GM23248 (cell line): ENCODE measurements at regions not wholly inside any gene's neighbourhood (a gene's known extent, or its start where the extent isn't known, plus 50 kb on each side); places are given as distances from the start of the nearest gene placed in this dataset.

Experiments
- EZH2 ChIP-seq: fragments of 200-600 bp; sonication (generic); IDR thresholded peaks from 2 replicates; pipeline ENCODE4 v1.6.1; 2018; ENCODE audit warnings: antibody characterized with exemption, mild to moderate bottlenecking; ENCODE audit not compliant: insufficient read depth, poor library complexity, severe bottlenecking
- EZH2phosphoT487 ChIP-seq: fragments of 200-600 bp; sonication (generic); IDR thresholded peaks from 2 replicates; pipeline ENCODE4 v1.6.1; 2018; ENCODE audit warnings: antibody characterized with exemption, moderate library complexity, mild to moderate bottlenecking, low read depth; ENCODE audit not compliant: insufficient read depth

GRCh38 chrX:34565981-34566380, 91.1 kb downstream of the TMEM47 start:
- no peak for TF ChIP-seq EZH2
- no peak for TF ChIP-seq EZH2phosphoT487
